GM10266 (cell line): ENCODE measurements at regions not wholly inside any gene's neighbourhood (a gene's known extent, or its start where the extent isn't known, plus 50 kb on each side); places are given as distances from the start of the nearest gene placed in this dataset.
"Not testable (repeated sequence)": the region's sequence is repeated elsewhere in the genome, so short reads cannot be mapped to it uniquely, and the experiment has no call there.

Experiments used
- DNase-seq: peaks from one replicate; pipeline ENCODE4 v3.0.0; 2012; ENCODE audit errors: extremely low spot score
- CTCF ChIP-seq: IDR thresholded peaks from 2 replicates; pipeline ENCODE4 v1.5.1; 2012; ENCODE audit warnings: mild to moderate bottlenecking, low read depth; ENCODE audit not compliant: control insufficient read depth, insufficient read depth; ENCODE audit errors: missing control alignments

- TF ChIP-seq CTCF, result no peak
- DNase-seq, result no peak
Measured at GRCh38 chr2:230593765-230594164, 118.9 kb upstream of the CAB39 start.

GRCh38 chr2:230594286-230594840 is 118.3 kb upstream of the CAB39 start:
- no peak for TF ChIP-seq CTCF
- DNase-seq, result no peak

DNA sequence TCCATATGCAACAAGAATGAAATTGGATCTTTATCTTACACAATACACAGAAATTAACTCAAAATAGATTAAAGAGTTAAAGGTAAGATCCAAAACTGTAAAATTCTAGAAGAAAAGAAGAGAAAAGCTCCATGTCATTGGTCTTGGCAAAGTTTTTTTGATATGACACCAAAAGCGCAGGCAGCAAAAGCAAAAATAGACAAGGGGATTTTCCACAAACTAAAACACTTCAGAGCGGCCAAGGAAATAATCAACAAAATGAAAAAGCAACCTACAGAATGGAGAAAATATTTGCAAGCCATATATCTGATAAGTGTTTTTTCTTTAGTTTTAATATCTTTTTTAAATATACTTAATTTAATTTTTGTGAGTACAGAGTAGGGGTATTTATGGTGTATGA is 112.8 kb upstream of the CAB39 start:
- DNase-seq, result no peak

DNA sequence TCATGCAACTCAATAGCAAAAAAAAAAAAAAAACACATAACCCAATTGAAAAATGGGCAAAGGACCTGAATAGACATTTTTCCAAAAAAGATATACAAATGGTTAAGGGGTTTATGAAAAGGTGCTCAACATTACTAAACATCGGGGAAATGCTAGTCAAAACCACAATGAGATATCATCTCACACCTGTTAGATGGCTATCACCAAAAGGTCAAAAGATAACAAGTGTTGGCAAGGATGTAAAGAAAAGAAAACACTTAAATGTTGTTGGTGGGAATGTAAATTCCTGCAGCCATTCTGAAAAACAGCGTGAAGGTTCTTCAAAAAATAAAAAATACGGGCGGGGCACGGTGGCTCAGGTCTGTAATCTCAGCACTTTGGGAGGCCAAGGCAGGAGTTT is 112.4 kb upstream of the CAB39 start:
- no peak for TF ChIP-seq CTCF
- DNase-seq, result no peak

More for the DNA sequence above, 112.8 kb upstream of the CAB39 start:
- no peak for TF ChIP-seq CTCF

GRCh38 chr2:230600881-230601280 is 111.8 kb upstream of the CAB39 start:
- DNase-seq, result no peak
- TF ChIP-seq CTCF, result no peak

GRCh38 chr2:230601510-230601909 is 111.1 kb upstream of the CAB39 start:
- TF ChIP-seq CTCF, result no peak

DNA sequence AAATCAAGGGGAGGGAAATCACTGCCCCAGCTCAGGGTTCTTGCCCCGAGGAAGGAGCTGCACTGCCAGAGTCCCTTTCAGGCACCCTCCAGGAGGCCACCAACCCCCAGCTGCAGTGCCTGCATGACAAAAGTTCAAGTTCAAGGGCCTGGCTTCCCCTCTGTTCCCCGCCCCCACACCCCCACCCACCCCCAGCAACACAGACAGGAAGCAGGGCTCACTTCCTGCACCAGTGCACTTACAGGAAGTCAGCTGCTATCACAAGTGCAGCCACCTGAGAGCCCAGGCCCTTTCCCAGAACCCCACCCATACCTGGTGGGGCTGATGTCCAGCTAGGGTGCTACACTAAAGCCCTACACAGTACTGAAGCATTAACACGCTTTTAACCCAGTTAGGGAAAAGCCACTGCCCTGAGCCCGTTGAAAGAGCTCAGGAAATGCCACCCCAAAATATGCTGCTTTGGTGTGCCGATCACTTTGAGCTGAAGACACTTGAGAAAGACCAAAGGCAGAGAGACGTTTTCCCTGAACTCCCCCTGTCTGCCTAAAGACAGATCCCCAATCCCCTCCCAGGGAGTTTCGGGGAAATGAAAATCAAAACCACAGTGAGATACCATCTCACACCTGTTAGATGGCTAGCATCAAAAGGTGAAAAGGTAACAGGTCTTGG is 109.9 kb upstream of the CAB39 start:
- DNase-seq, result peak; percentile 59
- no peak for TF ChIP-seq CTCF

More at GRCh38 chr2:230601510-230601909, 111.1 kb upstream of the CAB39 start:
- peak; percentile 38 for DNase-seq

DNA sequence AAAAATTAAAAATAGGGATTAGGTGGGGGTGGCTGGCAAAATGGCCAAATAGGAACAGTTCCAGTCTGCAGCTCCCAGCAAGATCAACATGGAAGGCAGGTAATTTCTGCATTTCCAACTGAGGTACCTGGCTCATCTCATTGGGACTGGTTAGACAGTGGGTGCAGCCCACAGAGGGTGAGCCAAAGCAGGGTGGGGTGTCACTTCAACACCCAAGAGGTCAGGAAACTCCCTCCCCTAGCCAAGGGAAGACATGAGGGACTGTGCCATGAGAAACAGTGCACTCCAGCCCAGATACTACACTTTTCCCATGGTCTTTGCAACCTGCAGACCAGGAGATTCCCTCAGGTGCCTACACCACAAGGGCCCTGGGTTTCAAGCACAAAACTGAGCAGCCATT is 109.3 kb upstream of the CAB39 start:
- DNase-seq, result not testable (repeated sequence)

- not testable (repeated sequence) for DNase-seq
Measured at GRCh38 chr2:230604158-230604557, 108.5 kb upstream of the CAB39 start.
